ENCODE measurements at regions not wholly inside any gene's neighbourhood (a gene's known extent, or its start where the extent isn't known, plus 50 kb on each side); places are given as distances from the start of the nearest gene placed in this dataset.

DNA sequence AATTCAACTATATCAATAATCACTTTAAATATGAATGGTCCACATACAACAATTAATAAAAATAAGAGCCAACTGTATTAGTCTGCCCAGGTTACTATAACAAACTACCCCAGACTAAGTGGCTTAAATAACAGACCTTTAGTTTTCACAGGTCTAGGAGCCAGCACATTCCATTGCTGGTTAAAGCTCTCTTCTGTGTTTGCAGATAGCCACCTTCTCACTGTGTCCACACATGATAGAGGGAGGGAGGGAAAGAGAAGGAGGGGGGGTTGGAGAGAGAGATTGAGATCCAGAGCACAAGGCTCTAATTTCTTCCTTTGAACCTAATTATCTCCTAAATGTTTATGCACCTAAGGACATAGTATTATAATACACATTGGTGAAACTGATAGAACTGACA, 267.8 kb upstream of the NXPH2 start:
- TF ChIP-seq CEBPB (IDR thresholded peaks at IDR 0.05) (no peak), CREB1 (IDR thresholded peaks at IDR 0.05; ENCODE audit: low read depth) (no peak), TAF1 (IDR thresholded peaks at IDR 0.05; ENCODE audit: low read depth) (no peak), NFIC (IDR thresholded peaks at IDR 0.05) (no peak)
- TF ChIP-seq, protein P1, sequence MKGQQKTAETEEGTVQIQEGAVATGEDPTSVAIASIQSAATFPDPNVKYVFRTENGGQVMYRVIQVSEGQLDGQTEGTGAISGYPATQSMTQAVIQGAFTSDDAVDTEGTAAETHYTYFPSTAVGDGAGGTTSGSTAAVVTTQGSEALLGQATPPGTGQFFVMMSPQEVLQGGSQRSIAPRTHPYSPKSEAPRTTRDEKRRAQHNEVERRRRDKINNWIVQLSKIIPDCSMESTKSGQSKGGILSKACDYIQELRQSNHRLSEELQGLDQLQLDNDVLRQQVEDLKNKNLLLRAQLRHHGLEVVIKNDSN (IDR thresholded peaks at IDR 0.05) = no peak

Measured in Ishikawa (cell line).